ENCODE measurements at regions not wholly inside any gene's neighbourhood (a gene's known extent, or its start where the extent isn't known, plus 50 kb on each side); places are given as distances from the start of the nearest gene placed in this dataset.

DNA sequence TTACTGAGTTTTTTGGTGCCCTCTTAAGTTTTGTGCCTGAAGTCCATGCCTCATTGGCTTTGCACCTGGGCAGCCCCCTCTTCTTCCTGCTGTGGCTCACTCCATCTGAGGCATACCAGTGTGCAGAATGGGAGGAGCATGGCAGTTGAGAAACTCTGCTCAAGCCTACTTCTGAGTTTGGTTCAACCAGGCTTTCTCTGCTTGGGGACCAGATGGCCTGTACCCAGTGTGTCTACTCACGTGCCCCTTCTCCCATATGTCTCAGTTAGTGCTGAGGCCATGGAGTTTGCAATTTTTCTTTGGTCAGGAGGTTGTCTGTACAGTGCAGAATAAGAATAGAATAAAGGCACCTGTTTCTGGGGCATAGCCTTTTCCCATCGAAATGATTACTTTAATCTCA, 383.3 kb upstream of the DDHD1 start:
- H3K4me1 ChIP-seq (ENCODE audit: control insufficient read depth, insufficient read depth, low read length): no peaks in the 10 kb centered on the region
- no peak overlapping the region for H3K9ac ChIP-seq (ENCODE audit: low read depth, low read length)
- no peaks in the 10 kb centered on the region for H3K9me3 ChIP-seq (replicated peaks; ENCODE audit: low read length)
- no peaks in the 10 kb centered on the region for H3K36me3 ChIP-seq (ENCODE audit: insufficient read depth, low read length)
- H3K4me2 ChIP-seq (ENCODE audit: low read length): no peak overlapping the region
- no peak overlapping the region for H3K4me3 ChIP-seq (ENCODE audit: low read length)
- no peaks in the 10 kb centered on the region for H3K27me3 ChIP-seq (ENCODE audit: control insufficient read depth, insufficient read depth, low read length)

DNA sequence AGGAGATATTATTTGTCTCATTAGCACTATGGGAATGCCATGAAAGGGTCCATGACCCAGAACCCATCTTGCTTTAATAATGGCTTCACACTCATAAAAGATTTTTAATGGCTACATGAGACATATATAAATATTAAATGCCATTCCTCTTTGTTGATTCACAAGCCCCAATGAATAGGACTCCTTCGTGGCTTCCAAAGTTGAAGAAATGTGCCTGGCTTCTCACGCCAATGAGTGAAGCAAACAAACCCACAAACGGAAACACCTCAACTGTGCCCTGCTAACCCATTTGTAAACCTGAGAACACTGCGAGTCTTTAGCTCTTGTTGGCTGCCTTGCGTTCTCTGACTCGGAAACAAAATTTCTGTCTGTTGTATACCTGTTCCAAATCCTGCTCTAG, 381.7 kb upstream of the DDHD1 start:
- Histone ChIP-seq H3K27me3 (ENCODE audit: control insufficient read depth, insufficient read depth, low read length) (no peaks in the 10 kb centered on the region), H3K4me2 (ENCODE audit: low read length) (no peak overlapping the region), H3K36me3 (ENCODE audit: insufficient read depth, low read length) (no peaks in the 10 kb centered on the region), H3K9ac (ENCODE audit: low read depth, low read length) (no peak overlapping the region), H3K9me3 (replicated peaks; ENCODE audit: low read length) (no peaks in the 10 kb centered on the region), H3K4me3 (ENCODE audit: low read length) (no peak overlapping the region), H3K4me1 (ENCODE audit: control insufficient read depth, insufficient read depth, low read length) (no peaks in the 10 kb centered on the region)

DNA sequence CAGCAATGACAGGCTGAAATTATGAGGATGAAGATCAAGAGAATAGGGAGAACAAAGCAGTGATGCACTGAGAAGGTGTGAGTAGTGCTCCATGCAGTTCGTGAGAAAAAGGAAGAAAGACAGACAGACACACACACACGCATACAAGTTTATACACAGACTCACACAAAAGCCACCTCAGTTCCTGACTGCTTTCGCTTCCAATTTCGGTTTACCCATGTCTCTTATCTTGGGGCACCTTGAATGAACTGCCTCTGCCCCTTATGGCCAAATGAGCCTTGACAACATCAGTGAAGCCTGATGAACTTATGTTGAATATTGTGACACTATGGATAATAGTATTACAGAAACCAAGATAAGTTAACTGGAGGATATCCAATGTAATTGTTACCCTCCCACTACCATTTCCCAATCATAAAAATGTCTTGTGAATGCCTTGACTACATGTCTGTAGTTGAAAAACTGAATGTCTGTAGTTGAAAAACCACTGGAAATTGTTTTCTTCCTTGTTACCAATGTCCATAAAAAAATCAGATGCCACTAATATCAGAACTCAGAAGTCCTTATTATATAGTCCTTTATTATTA, 380.4 kb upstream of the DDHD1 start:
- no peak overlapping the region for H3K4me2 ChIP-seq (ENCODE audit: low read length)
- no peak overlapping the region for H3K9ac ChIP-seq (ENCODE audit: low read depth, low read length)
- H3K9me3 ChIP-seq (replicated peaks; ENCODE audit: low read length): no peaks in the 10 kb centered on the region
- H3K27me3 ChIP-seq (ENCODE audit: control insufficient read depth, insufficient read depth, low read length): no peaks in the 10 kb centered on the region
- no peaks in the 10 kb centered on the region for H3K36me3 ChIP-seq (ENCODE audit: insufficient read depth, low read length)
- H3K4me1 ChIP-seq (ENCODE audit: control insufficient read depth, insufficient read depth, low read length): no peaks in the 10 kb centered on the region
- no peak overlapping the region for H3K4me3 ChIP-seq (ENCODE audit: low read length)

DNA sequence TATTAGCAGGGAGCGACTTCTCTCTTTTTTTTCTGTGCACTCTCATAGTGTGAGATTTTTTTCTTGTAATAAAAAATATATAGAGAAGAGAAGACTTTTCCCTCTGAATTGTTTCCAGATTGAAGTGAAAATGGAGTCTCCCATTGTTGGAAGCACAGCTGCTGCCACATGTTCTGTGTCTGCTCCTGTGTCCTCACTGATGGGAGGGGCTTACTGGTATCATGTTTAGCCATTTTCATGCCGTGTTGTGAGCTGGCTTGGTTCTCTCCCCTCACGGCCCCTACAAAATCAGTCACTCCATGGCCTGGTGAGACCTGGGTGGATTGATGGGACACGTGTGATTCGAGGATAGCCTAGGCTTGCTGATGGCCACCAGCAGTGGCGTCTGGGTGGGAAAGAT, 379.7 kb upstream of the DDHD1 start:
- Histone ChIP-seq H3K27me3 (ENCODE audit: control insufficient read depth, insufficient read depth, low read length) (no peaks in the 10 kb centered on the region), H3K9ac (ENCODE audit: low read depth, low read length) (no peak overlapping the region), H3K4me1 (ENCODE audit: control insufficient read depth, insufficient read depth, low read length) (no peaks in the 10 kb centered on the region), H3K9me3 (replicated peaks; ENCODE audit: low read length) (no peaks in the 10 kb centered on the region), H3K4me3 (ENCODE audit: low read length) (no peak overlapping the region), H3K4me2 (ENCODE audit: low read length) (no peak overlapping the region), H3K36me3 (ENCODE audit: insufficient read depth, low read length) (no peaks in the 10 kb centered on the region)

DNA sequence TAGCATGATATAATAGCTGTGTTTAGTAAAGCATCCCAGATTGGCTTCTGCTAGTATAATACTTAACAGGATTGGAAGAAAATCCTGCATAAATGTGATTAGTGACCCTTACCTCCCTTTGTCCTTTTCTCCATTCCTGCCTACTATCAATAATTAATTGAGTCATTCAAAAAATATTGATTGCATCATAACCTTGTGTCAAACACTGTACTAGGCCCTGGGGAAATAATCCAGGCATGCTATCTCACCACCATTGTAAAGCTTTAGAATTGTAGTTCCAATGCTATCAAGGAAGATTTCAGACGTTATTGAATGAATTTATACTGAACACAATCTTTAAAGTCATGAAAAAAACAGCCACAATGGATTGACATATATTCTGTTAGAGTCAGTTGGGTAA, 378.6 kb upstream of the DDHD1 start:
- no peak overlapping the region for H3K4me2 ChIP-seq (ENCODE audit: low read length)
- no peak overlapping the region for H3K9ac ChIP-seq (ENCODE audit: low read depth, low read length)
- no peaks in the 10 kb centered on the region for H3K27me3 ChIP-seq (ENCODE audit: control insufficient read depth, insufficient read depth, low read length)
- no peaks in the 10 kb centered on the region for H3K4me1 ChIP-seq (ENCODE audit: control insufficient read depth, insufficient read depth, low read length)
- H3K36me3 ChIP-seq (ENCODE audit: insufficient read depth, low read length): no peaks in the 10 kb centered on the region
- no peak overlapping the region for H3K4me3 ChIP-seq (ENCODE audit: low read length)
- H3K9me3 ChIP-seq (replicated peaks; ENCODE audit: low read length): no peaks in the 10 kb centered on the region

DNA sequence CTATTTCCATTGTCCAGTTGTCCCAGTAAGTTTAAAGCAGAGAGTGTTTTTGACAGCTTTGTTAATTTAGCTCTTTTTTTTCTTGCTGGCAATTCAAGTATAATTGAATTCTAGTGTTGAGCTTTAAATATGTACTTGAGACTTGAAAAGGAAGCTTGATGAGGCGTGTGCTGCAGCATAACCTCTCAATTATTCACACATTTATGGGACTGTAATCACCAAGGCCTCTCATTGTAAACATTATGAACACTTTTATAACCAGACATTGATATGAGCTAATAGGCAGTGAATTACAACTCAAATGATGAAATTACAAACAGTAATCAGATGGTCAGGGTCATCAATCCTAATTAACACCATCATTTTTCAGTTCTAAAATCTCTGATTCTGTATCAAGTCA, 378.0 kb upstream of the DDHD1 start:
- Histone ChIP-seq H3K9me3 (replicated peaks; ENCODE audit: low read length) (no peaks in the 10 kb centered on the region), H3K27me3 (ENCODE audit: control insufficient read depth, insufficient read depth, low read length) (no peaks in the 10 kb centered on the region), H3K36me3 (ENCODE audit: insufficient read depth, low read length) (no peaks in the 10 kb centered on the region), H3K4me3 (ENCODE audit: low read length) (no peak overlapping the region), H3K9ac (ENCODE audit: low read depth, low read length) (no peak overlapping the region), H3K4me1 (ENCODE audit: control insufficient read depth, insufficient read depth, low read length) (peaks cover 2% of the 10 kb centered on the region), H3K4me2 (ENCODE audit: low read length) (no peak overlapping the region)

DNA sequence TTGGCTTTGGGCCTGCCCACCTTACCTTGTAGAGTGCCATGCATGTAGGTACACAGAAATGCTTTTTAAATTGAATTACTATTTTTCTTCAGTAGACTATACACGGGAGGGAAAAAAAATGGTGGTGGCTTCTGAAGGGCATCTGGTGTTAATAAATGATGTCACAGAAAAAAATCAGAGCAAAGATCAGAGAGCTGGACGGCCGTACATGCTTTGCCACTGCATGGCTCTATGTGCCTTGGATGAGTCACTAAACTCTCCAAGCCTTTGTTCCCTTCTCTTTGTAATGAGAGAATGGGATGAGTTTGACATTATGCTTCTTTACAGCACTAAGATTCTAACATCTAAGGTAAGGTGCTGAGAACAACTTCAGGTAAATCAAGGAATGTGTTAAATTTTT, 376.4 kb upstream of the DDHD1 start:
- peaks cover 8% of the 10 kb centered on the region for H3K4me1 ChIP-seq (ENCODE audit: control insufficient read depth, insufficient read depth, low read length)

DNA sequence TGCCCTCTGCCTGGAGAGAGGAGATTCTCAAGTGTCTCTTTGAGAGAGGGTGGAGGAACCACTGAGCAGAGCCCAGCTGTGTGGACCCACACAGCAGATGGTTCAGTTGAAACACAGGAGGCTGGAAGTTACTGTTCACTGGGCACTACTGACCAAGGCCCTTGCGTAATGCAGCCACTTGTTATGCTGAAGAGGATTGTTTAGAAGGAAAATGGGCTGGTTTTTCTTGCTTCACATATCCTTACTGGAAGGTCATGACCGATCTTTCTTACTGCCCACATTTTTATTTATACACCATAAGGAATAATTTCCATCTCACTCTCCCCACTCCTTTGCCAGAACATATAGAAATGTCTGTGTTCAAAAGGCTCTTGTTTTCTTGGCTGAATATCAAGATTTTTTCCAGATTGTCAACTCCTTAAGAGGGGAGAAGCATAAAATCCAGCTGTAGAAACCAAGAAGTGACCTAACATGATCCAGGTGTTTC, 375.1 kb upstream of the DDHD1 start:
- Histone ChIP-seq H3K27me3 (ENCODE audit: control insufficient read depth, insufficient read depth, low read length) (no peaks in the 10 kb centered on the region), H3K9ac (ENCODE audit: low read depth, low read length) (no peak overlapping the region), H3K9me3 (replicated peaks; ENCODE audit: low read length) (no peaks in the 10 kb centered on the region), H3K4me3 (ENCODE audit: low read length) (no peak overlapping the region), H3K36me3 (ENCODE audit: insufficient read depth, low read length) (no peaks in the 10 kb centered on the region), H3K4me2 (ENCODE audit: low read length) (no peak overlapping the region), H3K4me1 (ENCODE audit: control insufficient read depth, insufficient read depth, low read length) (peaks cover 8% of the 10 kb centered on the region)

More for the DNA sequence above, 376.4 kb upstream of the DDHD1 start:
- Histone ChIP-seq H3K36me3 (ENCODE audit: insufficient read depth, low read length) (no peaks in the 10 kb centered on the region), H3K9me3 (replicated peaks; ENCODE audit: low read length) (no peaks in the 10 kb centered on the region), H3K27me3 (ENCODE audit: control insufficient read depth, insufficient read depth, low read length) (no peaks in the 10 kb centered on the region), H3K9ac (ENCODE audit: low read depth, low read length) (no peak overlapping the region), H3K4me2 (ENCODE audit: low read length) (no peak overlapping the region), H3K4me3 (ENCODE audit: low read length) (no peak overlapping the region)

DNA sequence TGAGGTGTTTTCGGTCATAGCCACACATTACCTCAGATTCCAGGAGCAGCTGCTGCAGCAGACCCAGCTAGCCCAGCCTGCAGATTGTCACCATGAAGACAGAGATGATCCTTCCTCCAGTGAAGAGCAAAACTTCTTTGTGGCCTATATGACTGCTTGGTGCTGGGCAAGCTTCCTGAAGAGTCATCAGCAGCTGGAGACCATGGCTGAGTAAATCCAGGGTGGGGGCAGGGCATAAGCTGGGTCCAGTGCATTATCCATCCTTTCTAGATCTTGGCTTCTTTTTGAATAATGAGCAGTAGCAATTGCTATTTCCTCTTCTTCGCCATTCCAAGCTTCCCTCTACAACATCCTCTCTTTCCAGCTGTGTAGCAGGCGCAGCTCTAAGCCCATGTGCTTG, 373.1 kb upstream of the DDHD1 start:
- H3K4me3 ChIP-seq (ENCODE audit: low read length): no peak overlapping the region
- H3K27me3 ChIP-seq (ENCODE audit: control insufficient read depth, insufficient read depth, low read length): no peaks in the 10 kb centered on the region
- H3K4me1 ChIP-seq (ENCODE audit: control insufficient read depth, insufficient read depth, low read length): peaks cover 8% of the 10 kb centered on the region
- H3K4me2 ChIP-seq (ENCODE audit: low read length): no peak overlapping the region
- no peak overlapping the region for H3K9ac ChIP-seq (ENCODE audit: low read depth, low read length)
- no peaks in the 10 kb centered on the region for H3K36me3 ChIP-seq (ENCODE audit: insufficient read depth, low read length)
- no peaks in the 10 kb centered on the region for H3K9me3 ChIP-seq (replicated peaks; ENCODE audit: low read length)

DNA sequence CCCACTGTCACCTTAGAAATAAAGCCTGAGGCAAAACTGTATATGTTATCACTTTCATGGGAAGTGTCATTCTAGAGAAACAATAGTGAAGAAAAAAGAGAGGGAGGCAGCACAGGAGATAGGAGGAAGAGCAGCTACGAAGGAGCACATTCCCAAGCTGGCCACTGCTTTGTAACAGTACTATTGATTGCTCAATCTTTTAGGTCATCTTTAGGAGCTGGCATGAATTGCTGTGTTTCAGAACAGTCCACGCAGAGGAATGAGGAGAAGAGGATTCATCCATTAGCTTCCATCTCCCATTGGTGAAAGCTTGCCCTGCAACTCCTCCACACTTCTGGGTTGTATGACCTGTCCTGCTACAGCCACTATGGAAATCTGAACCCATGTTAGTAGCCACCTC, 372.5 kb upstream of the DDHD1 start:
- peaks cover 8% of the 10 kb centered on the region for H3K4me1 ChIP-seq (ENCODE audit: control insufficient read depth, insufficient read depth, low read length)
- no peaks in the 10 kb centered on the region for H3K27me3 ChIP-seq (ENCODE audit: control insufficient read depth, insufficient read depth, low read length)
- no peak overlapping the region for H3K4me2 ChIP-seq (ENCODE audit: low read length)
- H3K9me3 ChIP-seq (replicated peaks; ENCODE audit: low read length): no peaks in the 10 kb centered on the region
- no peaks in the 10 kb centered on the region for H3K36me3 ChIP-seq (ENCODE audit: insufficient read depth, low read length)
- H3K4me3 ChIP-seq (ENCODE audit: low read length): no peak overlapping the region
- H3K9ac ChIP-seq (ENCODE audit: low read depth, low read length): no peak overlapping the region

DNA sequence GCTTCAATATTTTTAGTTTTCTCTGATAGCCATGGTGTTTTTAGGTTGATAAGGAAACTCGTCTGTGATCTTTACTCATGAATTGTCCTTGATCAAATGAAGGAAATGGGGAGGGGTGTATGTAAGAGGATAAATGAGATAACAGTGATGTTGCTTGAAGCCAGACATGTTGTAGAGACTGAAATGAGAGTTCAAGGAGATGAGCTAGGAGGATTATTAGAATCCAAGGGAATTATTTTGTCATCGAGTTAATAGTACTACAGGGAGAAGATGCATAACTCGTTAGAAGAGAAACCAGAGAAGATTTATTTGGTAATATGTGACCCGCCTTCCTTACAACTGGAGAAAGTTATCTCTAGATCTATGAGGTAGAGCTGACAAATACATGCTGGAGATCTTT, 371.3 kb upstream of the DDHD1 start:
- Histone ChIP-seq H3K9ac (ENCODE audit: low read depth, low read length) (no peak overlapping the region), H3K27me3 (ENCODE audit: control insufficient read depth, insufficient read depth, low read length) (no peaks in the 10 kb centered on the region), H3K4me1 (ENCODE audit: control insufficient read depth, insufficient read depth, low read length) (peaks cover 11% of the 10 kb centered on the region), H3K4me2 (ENCODE audit: low read length) (no peak overlapping the region), H3K36me3 (ENCODE audit: insufficient read depth, low read length) (no peaks in the 10 kb centered on the region), H3K4me3 (ENCODE audit: low read length) (no peak overlapping the region), H3K9me3 (replicated peaks; ENCODE audit: low read length) (no peaks in the 10 kb centered on the region)

DNA sequence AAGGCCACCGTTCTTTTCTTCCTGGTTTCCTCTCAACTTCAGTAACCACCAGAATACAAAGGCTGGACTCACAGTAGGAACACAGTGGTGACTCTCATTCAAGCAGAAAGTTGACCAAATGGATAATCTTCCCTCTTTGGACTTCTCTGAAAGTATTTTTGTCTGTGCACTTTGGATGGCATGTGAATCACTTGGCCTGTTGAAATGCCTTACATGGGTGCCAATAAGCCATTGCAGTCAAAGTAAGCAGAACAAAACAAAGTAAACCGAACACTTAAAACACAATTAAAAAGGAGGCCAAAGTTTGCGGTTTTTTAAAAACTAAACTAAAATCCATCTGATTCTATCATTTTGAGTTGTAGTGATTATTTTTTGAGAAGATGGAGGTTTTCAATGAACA, 370.1 kb upstream of the DDHD1 start:
- H3K9me3 ChIP-seq (replicated peaks; ENCODE audit: low read length): no peaks in the 10 kb centered on the region
- H3K27me3 ChIP-seq (ENCODE audit: control insufficient read depth, insufficient read depth, low read length): no peaks in the 10 kb centered on the region
- H3K9ac ChIP-seq (ENCODE audit: low read depth, low read length): no peak overlapping the region
- H3K4me3 ChIP-seq (ENCODE audit: low read length): no peak overlapping the region
- peaks cover 19% of the 10 kb centered on the region for H3K4me1 ChIP-seq (ENCODE audit: control insufficient read depth, insufficient read depth, low read length)
- no peaks in the 10 kb centered on the region for H3K36me3 ChIP-seq (ENCODE audit: insufficient read depth, low read length)
- no peak overlapping the region for H3K4me2 ChIP-seq (ENCODE audit: low read length)

Measured in skeletal muscle satellite cell (primary cell).